SK-N-MC (cell line): ENCODE measurements at regions not wholly inside any gene's neighbourhood (a gene's known extent, or its start where the extent isn't known, plus 50 kb on each side); places are given as distances from the start of the nearest gene placed in this dataset.
"Not testable (repeated sequence)": the region's sequence is repeated elsewhere in the genome, so short reads cannot be mapped to it uniquely, and the experiment has no call there.

Experiments
- EZH2 ChIP-seq: fragments of 200-600 bp; sonication (generic); IDR thresholded peaks from one replicate; pipeline ENCODE4 v1.6.1; 2017; ENCODE audit warnings: antibody characterized with exemption
- POLR2AphosphoS5 ChIP-seq: IDR thresholded peaks from 2 replicates; pipeline ENCODE4 v1.6.1; 2012; ENCODE audit warnings: mild to moderate bottlenecking, low read depth, low read length, borderline replicate concordance

- TF ChIP-seq EZH2, POLR2AphosphoS5: not testable (repeated sequence)
Observed at GRCh38 chr2:16748511-16749266, 83.1 kb upstream of the CYRIA start.
